G401 (cell line): ENCODE measurements at regions not wholly inside any gene's neighbourhood (a gene's known extent, or its start where the extent isn't known, plus 50 kb on each side); places are given as distances from the start of the nearest gene placed in this dataset.

Experiments
- DNase-seq: peaks from one replicate; pipeline ENCODE4 v3.0.0-alpha.2; 2015; ENCODE audit warnings: low spot score
- in situ Hi-C: cut with HindIII; loops from 2 replicates; pipeline ENCODE4 v1.10.0; 2016; ENCODE audit warnings: low sequenced_read_pairs, mixed read lengths

- DNase-seq = no peak
- in situ Hi-C loops = no loop called here
Observed at GRCh38 chr12:58293308-58293982, 352.1 kb downstream of the ATP23 start.

GRCh38 chr12:58295268-58295667 lies 353.9 kb downstream of the ATP23 start:
- no peak for DNase-seq
- in situ Hi-C loops = no loop called here

DNA sequence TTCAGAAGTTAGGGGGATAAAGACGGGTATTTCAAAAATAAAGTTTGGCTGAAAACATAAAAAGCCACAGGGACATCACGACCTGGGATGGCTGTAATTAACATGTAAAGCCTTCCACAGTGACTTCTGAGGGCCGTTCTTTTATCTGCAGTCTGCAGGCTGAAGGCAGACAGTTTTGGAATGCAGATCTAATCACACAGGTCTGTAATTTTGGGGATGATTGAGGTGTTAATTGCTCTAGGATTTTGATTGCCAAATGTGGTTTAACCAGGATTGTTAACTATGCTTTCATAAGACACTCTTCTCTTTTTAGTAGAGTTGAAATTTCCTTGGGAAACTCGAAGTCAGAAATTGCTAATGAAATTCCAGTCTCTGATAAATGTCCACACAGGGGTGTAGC lies 355.5 kb downstream of the ATP23 start:
- DNase-seq = no peak
- in situ Hi-C loops = no loop called here

- DNase-seq = no peak
- in situ Hi-C loops = no loop called here
Observed at GRCh38 chr12:58298803-58299202, 357.4 kb downstream of the ATP23 start.

- in situ Hi-C loops = no loop called here
- no peak for DNase-seq
Observed at GRCh38 chr12:58299371-58299770, 358.0 kb downstream of the ATP23 start.

DNA sequence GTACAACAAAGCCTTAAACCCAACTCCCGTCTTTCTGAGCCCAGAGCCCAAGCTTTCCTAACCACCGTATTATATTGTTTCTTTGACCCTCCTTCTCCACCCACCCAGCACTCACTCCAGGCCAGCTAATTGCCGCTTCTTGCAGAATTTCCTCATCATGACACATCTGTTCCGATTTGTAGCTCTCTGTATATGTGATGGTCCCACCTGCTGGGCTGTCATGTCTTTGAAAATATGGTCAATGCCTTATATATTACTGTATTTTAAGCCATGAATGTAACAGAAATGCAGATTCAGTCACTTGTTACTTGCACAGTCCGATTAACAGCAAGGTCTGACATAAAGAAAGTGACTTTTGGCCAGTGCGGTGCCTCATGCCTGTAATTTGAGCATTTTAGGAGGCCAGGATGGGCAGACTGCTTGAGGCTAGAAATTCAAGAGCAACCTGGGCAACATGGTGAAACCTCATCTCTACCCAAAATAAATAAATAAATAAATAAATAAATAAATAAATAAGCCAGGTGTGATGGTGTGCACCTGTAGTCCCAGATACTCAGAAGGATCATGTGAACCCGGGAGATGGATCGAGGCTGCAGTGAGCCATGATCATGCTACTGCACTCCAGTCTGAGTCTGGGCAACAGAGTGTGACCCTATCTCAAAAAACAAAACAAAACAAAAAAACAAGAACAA lies 359.8 kb downstream of the ATP23 start:
- no peak for DNase-seq
- in situ Hi-C loops = loop anchor here (5.0 kb wide), 1 partner anchor 39 kb away; no protein-coding TSS in a partner anchor

GRCh38 chr12:58301730-58302122 lies 360.4 kb downstream of the ATP23 start:
- no peak for DNase-seq
- in situ Hi-C loops = loop anchor here (5.0 kb wide), 1 partner anchor 39 kb away; no protein-coding TSS in a partner anchor

- no peak for DNase-seq
- in situ Hi-C loops = loop anchor here (5.0 kb wide), 1 partner anchor 40 kb away; no protein-coding TSS in a partner anchor
Observed at GRCh38 chr12:58302487-58303011, 361.2 kb downstream of the ATP23 start.

- in situ Hi-C loops = no loop called here
- DNase-seq = no peak
Observed at GRCh38 chr12:58306266-58307000, 365.1 kb downstream of the ATP23 start.

- DNase-seq = no peak
- in situ Hi-C loops = no loop called here
Observed at GRCh38 chr12:58309806-58310205, 368.4 kb downstream of the ATP23 start.

GRCh38 chr12:58310368-58310767 lies 369.0 kb downstream of the ATP23 start:
- DNase-seq = no peak
- in situ Hi-C loops = no loop called here

DNA sequence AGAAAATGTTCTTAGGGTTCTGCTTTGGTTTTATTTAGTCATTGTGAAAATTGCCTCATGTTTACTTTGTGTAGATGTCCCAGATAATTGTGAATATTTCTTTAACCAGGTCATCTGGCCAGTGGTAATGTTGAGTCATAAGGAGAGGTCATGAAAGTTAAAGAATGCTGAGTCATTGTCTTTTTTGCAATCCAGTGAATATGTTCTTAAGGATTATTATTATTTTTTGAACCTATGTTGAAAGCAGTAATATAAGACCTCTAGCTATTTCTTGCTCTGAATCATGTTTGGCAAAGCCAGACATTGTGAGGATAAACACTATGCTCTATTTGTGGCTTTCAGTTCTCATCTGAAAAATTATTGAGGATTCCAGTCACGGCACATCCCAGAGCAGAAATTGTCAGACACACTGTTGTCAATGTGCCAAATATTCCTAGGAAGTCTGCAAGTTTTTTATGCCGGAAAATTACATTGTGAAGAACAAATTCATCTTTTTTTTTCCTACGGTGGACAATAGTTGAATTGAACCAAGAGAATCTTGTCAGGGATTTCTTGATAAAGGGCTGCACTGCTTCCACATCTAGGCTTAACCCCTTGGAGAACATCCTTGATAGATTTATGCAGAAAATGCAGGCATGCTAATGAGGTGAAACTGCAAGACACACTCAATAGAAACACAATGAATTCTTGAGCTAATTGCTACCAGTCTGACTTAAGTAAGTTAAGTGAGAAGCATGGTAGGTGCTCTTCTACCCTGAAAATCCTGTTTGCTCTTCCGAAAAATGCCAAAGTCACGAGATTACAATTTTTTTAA lies 369.6 kb downstream of the ATP23 start:
- DNase-seq = no peak
- in situ Hi-C loops = no loop called here

DNA sequence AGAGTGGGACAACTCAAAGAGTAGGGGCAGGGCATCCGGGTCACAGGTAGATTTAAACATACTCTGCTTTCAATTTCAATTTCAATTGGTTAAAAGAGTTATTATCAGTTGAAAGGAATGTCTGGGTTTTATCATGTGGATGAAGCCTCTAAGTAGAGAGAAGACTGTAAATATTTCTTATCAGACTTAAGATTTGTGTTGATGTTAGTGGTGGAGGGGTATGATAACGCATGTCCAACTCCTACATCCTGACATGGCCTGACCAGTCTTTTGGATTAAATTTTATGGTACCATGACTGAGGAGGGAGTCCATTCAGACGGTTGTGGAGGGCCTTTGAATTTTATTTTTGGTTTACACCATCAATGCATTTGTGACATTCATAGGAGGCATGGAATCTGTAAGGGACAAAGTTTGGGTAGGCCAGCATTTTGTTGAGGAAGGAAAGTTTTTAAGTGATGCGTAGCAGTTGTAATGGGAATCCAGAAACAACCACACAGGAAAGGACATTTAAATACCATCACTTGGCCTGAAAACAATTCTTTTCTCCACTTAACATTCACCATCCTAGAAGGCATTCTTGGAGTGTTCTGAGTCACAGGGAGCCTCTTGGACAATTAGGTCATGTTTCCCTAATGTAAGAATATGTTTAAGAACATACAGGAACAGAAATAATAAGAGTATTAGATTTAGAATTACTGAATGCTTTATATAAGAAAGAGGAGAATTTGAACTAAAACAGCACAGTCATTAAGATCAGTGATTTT lies 371.9 kb downstream of the ATP23 start:
- in situ Hi-C loops = no loop called here
- DNase-seq = no peak

- in situ Hi-C loops = no loop called here
- no peak for DNase-seq
Observed at GRCh38 chr12:58314610-58315009, 373.2 kb downstream of the ATP23 start.

DNA sequence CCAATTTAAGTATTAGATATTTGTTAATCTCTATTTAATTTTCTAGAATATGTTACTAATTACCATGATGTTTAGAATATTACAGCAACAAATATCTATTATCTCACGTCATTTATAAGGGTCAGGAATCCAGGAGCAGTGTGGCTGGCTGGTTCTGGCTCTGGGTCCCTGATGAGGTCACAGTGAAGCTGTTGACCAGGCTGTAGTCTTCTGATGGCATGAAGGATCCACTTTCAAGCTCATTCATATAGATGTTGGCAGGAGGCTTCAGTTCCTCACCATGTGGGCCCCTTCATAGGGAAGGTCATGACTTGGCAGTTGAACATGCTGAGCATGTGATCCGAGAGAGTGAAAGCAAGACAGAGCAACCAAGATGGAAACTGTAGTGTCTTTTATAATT lies 375.6 kb downstream of the ATP23 start:
- DNase-seq = no peak
- in situ Hi-C loops = no loop called here

- in situ Hi-C loops = no loop called here
- no peak for DNase-seq
Observed at GRCh38 chr12:58321414-58321813, 380.0 kb downstream of the ATP23 start.

DNA sequence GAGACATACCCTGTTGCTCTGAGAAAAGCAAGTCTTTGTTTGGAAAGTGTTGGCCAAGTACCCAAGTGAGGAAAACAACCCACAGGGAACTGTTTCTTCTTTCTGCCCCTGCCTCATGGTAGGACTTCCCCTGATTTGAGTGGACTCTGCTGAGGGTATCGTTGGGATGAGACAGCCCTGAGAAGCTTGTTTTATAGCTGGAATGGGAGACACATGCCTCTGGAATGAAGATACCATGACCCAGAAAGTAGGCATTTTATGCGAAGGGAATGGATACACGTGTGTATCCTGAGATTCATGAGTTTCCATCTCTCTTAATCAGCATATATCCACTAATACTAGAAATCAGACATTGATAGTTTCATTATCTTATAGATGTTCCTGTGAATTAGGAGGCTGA lies 382.3 kb downstream of the ATP23 start:
- no peak for DNase-seq
- in situ Hi-C loops = no loop called here

DNA sequence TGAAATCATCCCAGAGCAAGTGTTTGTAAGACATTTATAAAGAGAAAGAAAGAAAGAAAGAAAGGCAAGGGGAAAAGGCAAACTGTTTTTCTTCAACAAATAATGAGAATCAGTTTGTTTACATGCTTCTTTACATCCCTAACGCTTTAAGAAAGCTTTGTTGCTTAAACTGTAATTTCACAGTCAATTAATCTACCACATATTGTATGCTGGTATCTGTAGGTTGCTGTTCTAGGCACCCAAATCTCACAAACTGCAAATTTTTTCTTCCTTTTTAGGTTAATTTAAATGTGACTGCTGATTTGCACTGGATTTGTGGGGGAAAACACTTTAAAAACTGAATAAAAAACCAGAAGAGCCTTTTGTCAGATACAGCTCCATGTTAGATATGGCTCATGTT lies 384.2 kb downstream of the ATP23 start:
- in situ Hi-C loops = no loop called here
- DNase-seq = no peak

DNA sequence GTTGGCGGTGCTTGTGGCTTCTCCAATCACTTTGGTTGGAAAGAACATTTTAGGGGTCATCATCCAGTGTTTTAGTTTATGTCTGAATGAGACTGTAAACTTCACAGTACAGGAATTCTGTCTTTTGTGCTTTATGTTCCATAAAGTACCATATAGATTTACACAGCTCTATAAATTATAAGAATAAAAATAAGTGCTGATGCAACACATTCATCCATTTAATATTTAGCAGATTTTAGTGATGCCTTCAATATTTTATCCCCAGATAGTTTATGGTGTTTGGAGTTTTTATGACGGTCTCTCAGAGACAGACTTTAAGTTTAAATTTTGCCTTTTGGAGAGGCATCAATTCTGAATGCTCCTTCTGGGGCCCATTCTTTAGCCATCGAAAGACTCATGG lies 385.2 kb downstream of the ATP23 start:
- in situ Hi-C loops = no loop called here
- DNase-seq = no peak
